ENCODE measurements at regions not wholly inside any gene's neighbourhood (a gene's known extent, or its start where the extent isn't known, plus 50 kb on each side); places are given as distances from the start of the nearest gene placed in this dataset.
A peak's percentile ranks its signal among the peaks of the same experiment; 100 is the strongest.

DNA sequence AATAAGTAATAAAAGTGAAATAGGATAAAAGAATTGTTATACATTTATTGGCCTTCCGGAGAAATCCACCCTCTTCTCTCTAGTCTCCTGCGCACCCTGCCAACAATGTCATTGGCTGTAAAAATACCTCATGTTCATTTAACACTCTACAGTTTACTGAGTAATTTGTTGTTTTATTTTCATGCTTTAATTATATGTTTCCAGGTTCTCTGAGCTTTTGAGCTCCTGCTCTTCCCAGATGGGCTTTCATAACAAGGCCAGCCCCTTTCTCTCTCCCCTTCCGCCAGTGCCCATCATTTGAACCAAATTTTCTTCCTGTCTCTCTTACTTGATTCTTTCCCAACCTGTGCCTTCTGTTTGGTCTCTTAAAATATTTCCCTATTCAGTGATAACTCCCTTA is 144.6 kb upstream of the PRSS1 start:
- Histone ChIP-seq H3K36me3 (no peaks in the 10 kb centered on the region), H3K4me3 (no peak overlapping the region), H3K4me1 (no peaks in the 10 kb centered on the region), H3K27ac (no peak overlapping the region), H3K27me3 (no peaks in the 10 kb centered on the region), H3K9me3 (no peaks in the 10 kb centered on the region)
- DNase-seq (ENCODE audit: extremely low spot score in 2 of 2), result no peak
- intact Hi-C loops (cut with DNase I), result no loop called here
- TF ChIP-seq, protein P1, sequence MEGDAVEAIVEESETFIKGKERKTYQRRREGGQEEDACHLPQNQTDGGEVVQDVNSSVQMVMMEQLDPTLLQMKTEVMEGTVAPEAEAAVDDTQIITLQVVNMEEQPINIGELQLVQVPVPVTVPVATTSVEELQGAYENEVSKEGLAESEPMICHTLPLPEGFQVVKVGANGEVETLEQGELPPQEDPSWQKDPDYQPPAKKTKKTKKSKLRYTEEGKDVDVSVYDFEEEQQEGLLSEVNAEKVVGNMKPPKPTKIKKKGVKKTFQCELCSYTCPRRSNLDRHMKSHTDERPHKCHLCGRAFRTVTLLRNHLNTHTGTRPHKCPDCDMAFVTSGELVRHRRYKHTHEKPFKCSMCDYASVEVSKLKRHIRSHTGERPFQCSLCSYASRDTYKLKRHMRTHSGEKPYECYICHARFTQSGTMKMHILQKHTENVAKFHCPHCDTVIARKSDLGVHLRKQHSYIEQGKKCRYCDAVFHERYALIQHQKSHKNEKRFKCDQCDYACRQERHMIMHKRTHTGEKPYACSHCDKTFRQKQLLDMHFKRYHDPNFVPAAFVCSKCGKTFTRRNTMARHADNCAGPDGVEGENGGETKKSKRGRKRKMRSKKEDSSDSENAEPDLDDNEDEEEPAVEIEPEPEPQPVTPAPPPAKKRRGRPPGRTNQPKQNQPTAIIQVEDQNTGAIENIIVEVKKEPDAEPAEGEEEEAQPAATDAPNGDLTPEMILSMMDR (IDR thresholded peaks at IDR 0.05), result no peak
- TF ChIP-seq POLR2A (IDR thresholded peaks at IDR 0.05) (no peak), POLR2AphosphoS5 (IDR thresholded peaks at IDR 0.05; ENCODE audit: insufficient read depth in 1 of 2, low read depth in 1 of 2) (no peak)

DNA sequence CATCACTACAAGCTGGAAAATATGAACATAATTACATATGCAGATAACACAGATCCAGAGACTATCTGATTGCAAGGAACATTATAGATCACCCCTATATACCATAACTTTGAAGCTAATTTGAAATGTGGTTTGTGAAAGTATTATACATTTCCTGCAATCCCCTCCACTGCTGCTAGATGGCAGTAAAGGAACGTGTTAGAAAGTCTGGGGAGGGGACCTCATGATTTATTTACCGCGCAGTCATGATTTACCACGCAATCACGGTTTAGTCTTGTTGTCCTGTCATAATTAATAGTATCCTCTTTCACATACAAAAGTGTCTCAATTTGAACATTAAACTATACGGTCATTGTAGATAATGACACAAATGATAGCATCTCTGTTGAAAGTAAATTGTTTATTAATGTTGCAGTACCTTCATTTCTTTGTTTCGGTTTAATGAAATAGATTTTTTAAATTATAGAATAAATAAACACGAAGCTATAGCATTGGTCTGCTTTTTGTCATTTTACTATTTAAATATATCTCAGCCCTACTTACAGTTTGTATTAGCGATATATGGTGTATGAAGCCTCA is 145.3 kb upstream of the PRSS1 start:
- H3K9me3 ChIP-seq, result no peaks in the 10 kb centered on the region
- H3K27ac ChIP-seq, result no peak overlapping the region
- H3K27me3 ChIP-seq, result no peaks in the 10 kb centered on the region
- no peaks in the 10 kb centered on the region for H3K4me1 ChIP-seq
- no peak for DNase-seq (ENCODE audit: extremely low spot score in 2 of 2)
- no peak overlapping the region for H3K4me3 ChIP-seq
- H3K36me3 ChIP-seq, result no peaks in the 10 kb centered on the region
- intact Hi-C loops (cut with DNase I), result no loop called here
- TF ChIP-seq, protein P1 (IDR thresholded peaks at IDR 0.05), result peak; percentile 4 to 46 (median 38)
- TF ChIP-seq POLR2A (IDR thresholded peaks at IDR 0.05) (no peak), POLR2AphosphoS5 (IDR thresholded peaks at IDR 0.05; ENCODE audit: insufficient read depth in 1 of 2, low read depth in 1 of 2) (no peak)

DNA sequence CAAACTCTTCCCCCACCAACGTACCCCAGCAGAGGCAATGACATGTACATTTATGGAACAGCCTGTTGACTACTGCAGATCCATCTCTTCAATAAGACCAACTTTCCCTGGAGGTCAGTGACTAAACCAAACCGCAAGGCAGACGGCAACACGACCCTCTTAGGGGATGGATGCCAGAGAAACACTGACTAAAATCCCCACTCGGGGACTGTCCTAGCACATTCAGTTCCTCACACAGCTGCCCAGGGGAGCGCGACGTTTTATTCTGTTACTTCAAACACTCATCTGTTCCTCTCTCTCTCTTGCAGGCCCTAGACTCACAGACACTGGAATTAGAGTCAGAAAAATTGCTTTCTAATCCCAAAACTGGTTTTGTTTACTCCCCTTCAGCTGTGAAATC is 146.5 kb upstream of the PRSS1 start:
- no peaks in the 10 kb centered on the region for H3K4me1 ChIP-seq
- DNase-seq (ENCODE audit: extremely low spot score in 2 of 2), result no peak
- no peaks in the 10 kb centered on the region for H3K27me3 ChIP-seq
- H3K36me3 ChIP-seq, result no peaks in the 10 kb centered on the region
- no peak for TF ChIP-seq POLR2A (IDR thresholded peaks at IDR 0.05)
- no peak for TF ChIP-seq POLR2AphosphoS5 (IDR thresholded peaks at IDR 0.05; ENCODE audit: insufficient read depth in 1 of 2, low read depth in 1 of 2)
- TF ChIP-seq, protein P1 (IDR thresholded peaks at IDR 0.05), result no peak
- intact Hi-C loops (cut with DNase I), result no loop called here
- H3K4me3 ChIP-seq, result no peak overlapping the region
- H3K9me3 ChIP-seq, result no peaks in the 10 kb centered on the region
- no peak overlapping the region for H3K27ac ChIP-seq

DNA sequence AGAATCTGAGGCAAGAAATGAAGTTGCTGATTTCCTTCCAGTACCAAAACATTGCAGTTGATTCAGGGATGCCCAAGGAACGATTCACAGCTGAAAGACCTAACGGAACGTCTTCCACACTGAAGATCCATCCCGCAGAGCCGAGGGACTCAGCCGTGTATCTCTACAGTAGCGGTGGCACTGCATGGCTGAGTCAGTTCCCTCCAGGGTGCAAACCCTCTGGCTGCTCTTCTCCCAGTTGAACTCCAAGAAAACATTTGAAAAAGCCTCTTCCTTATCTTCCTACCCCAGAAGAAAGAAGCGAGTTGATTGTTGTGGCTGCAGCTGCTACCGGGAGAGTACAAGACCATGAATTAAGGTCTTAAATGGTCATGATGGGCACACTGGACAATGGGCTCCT is 147.1 kb upstream of the PRSS1 start:
- intact Hi-C loops (cut with DNase I), result no loop called here
- TF ChIP-seq POLR2AphosphoS5 (IDR thresholded peaks at IDR 0.05; ENCODE audit: insufficient read depth in 1 of 2, low read depth in 1 of 2), result no peak

DNA sequence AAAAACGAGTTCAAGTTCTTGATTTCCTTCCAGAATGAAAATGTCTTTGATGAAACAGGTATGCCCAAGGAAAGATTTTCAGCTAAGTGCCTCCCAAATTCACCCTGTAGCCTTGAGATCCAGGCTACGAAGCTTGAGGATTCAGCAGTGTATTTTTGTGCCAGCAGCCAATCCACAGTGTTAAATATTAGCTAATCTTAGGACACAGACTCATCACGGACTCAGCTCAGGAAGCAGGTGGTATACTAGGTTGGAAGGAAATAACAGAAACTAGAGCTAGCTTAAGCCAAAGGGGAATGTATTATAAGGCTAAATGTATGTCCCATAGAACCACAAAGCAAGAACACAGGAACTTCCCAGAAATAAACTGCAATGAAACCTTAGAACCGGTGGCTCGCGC is 151.0 kb upstream of the PRSS1 start:
- Histone ChIP-seq H3K36me3 (no peaks in the 10 kb centered on the region), H3K27ac (no peak overlapping the region), H3K4me3 (no peak overlapping the region), H3K9me3 (no peaks in the 10 kb centered on the region), H3K27me3 (no peaks in the 10 kb centered on the region), H3K4me1 (no peaks in the 10 kb centered on the region)
- DNase-seq (ENCODE audit: extremely low spot score in 2 of 2), result no peak
- TF ChIP-seq, protein P1 (IDR thresholded peaks at IDR 0.05), result no peak
- TF ChIP-seq POLR2A (IDR thresholded peaks at IDR 0.05) (no peak), POLR2AphosphoS5 (IDR thresholded peaks at IDR 0.05; ENCODE audit: insufficient read depth in 1 of 2, low read depth in 1 of 2) (no peak)
- intact Hi-C loops (cut with DNase I), result no loop called here

More for the DNA sequence above, 147.1 kb upstream of the PRSS1 start:
- no peaks in the 10 kb centered on the region for H3K36me3 ChIP-seq
- no peaks in the 10 kb centered on the region for H3K9me3 ChIP-seq
- no peaks in the 10 kb centered on the region for H3K27me3 ChIP-seq
- no peak for DNase-seq (ENCODE audit: extremely low spot score in 2 of 2)
- no peak overlapping the region for H3K4me3 ChIP-seq
- H3K27ac ChIP-seq, result no peak overlapping the region
- H3K4me1 ChIP-seq, result no peaks in the 10 kb centered on the region

All from vagina (tissue), 2 donors.